GM19372 (cell line): ENCODE measurements at regions not wholly inside any gene's neighbourhood (a gene's known extent, or its start where the extent isn't known, plus 50 kb on each side); places are given as distances from the start of the nearest gene placed in this dataset.

Experiments
- ATAC-seq: cut with Tn5 transposase; IDR thresholded peaks from one replicate; pipeline ENCODE4 v1.9.1; 2021; ENCODE audit warnings: mild to moderate bottlenecking, low read depth, moderate library complexity; ENCODE audit not compliant: unreplicated experiment

- ATAC-seq = no peak
Observed at GRCh38 chr1:37085393-37085792, 51.1 kb upstream of the GRIK3 start.

- no peak for ATAC-seq
Observed at GRCh38 chr1:37089750-37090149, 55.4 kb upstream of the GRIK3 start.

GRCh38 chr1:37090671-37091070 lies 56.4 kb upstream of the GRIK3 start:
- no peak for ATAC-seq

- ATAC-seq = no peak
Observed at GRCh38 chr1:37092937-37093336, 58.6 kb upstream of the GRIK3 start.

GRCh38 chr1:37094302-37094701 lies 60.0 kb upstream of the GRIK3 start:
- ATAC-seq = no peak

GRCh38 chr1:37096523-37096922 lies 62.2 kb upstream of the GRIK3 start:
- no peak for ATAC-seq

- no peak for ATAC-seq
Observed at GRCh38 chr1:37097731-37098130, 63.4 kb upstream of the GRIK3 start.

- ATAC-seq = no peak
Observed at GRCh38 chr1:37098237-37098636, 63.9 kb upstream of the GRIK3 start.

- ATAC-seq = no peak
Observed at GRCh38 chr1:37100310-37100709, 66.0 kb upstream of the GRIK3 start.

- no peak for ATAC-seq
Observed at GRCh38 chr1:37102656-37103382, 68.5 kb upstream of the GRIK3 start.

GRCh38 chr1:37105911-37106310 lies 71.6 kb upstream of the GRIK3 start:
- ATAC-seq = no peak

GRCh38 chr1:37107153-37107907 lies 73.0 kb upstream of the GRIK3 start:
- ATAC-seq = no peak

GRCh38 chr1:37108596-37109188 lies 74.4 kb upstream of the GRIK3 start:
- no peak for ATAC-seq

GRCh38 chr1:37112430-37112829 lies 78.1 kb upstream of the GRIK3 start:
- no peak for ATAC-seq

- ATAC-seq = no peak
Observed at GRCh38 chr1:37113285-37113997, 79.1 kb upstream of the GRIK3 start.

- no peak for ATAC-seq
Observed at GRCh38 chr1:37118790-37119189, 84.5 kb upstream of the GRIK3 start.

- no peak for ATAC-seq
Observed at GRCh38 chr1:37120279-37120678, 86.0 kb upstream of the GRIK3 start.

- no peak for ATAC-seq
Observed at GRCh38 chr1:37123276-37124115, 89.2 kb upstream of the GRIK3 start.

- no peak for ATAC-seq
Observed at GRCh38 chr1:37124501-37124900, 90.2 kb upstream of the GRIK3 start.

- no peak for ATAC-seq
Observed at GRCh38 chr1:37125295-37125694, 91.0 kb upstream of the GRIK3 start.
